22Rv1 (cell line): ENCODE measurements at regions not wholly inside any gene's neighbourhood (a gene's known extent, or its start where the extent isn't known, plus 50 kb on each side); places are given as distances from the start of the nearest gene placed in this dataset.

Source experiments
- CTCF ChIP-seq: fragments of 450-650 bp; IDR thresholded peaks from 2 replicates; pipeline ENCODE4 v1.5.1; 2017; ENCODE audit warnings: mild to moderate bottlenecking
- ZFX ChIP-seq: fragments of 450-650 bp; IDR thresholded peaks from 2 replicates; pipeline ENCODE4 v1.6.1; 2017; ENCODE audit warnings: antibody characterized with exemption, borderline replicate concordance

GRCh38 chr6:2531426-2532215 lies 219.1 kb downstream of the MYLK4 start:
- TF ChIP-seq CTCF = no peak
- TF ChIP-seq ZFX = no peak
